GM19351 (cell line): ENCODE measurements at regions not wholly inside any gene's neighbourhood (a gene's known extent, or its start where the extent isn't known, plus 50 kb on each side); places are given as distances from the start of the nearest gene placed in this dataset.

Experiments used
- ATAC-seq: cut with Tn5 transposase; IDR thresholded peaks from one replicate; pipeline ENCODE4 v1.9.1; 2021; ENCODE audit warnings: mild to moderate bottlenecking, moderate library complexity; ENCODE audit not compliant: unreplicated experiment

- no peak for ATAC-seq
Observed at GRCh38 chr4:140316799-140317198, 56.6 kb upstream of the SCOC start.

GRCh38 chr4:140315970-140316369 lies 57.5 kb upstream of the SCOC start:
- no peak for ATAC-seq

- no peak for ATAC-seq
Observed at GRCh38 chr4:140315438-140315837, 58.0 kb upstream of the SCOC start.

- ATAC-seq: no peak
Observed at GRCh38 chr4:140315019-140315418, 58.4 kb upstream of the SCOC start.

GRCh38 chr4:140312100-140312499 lies 61.3 kb upstream of the SCOC start:
- ATAC-seq: no peak

- ATAC-seq: no peak
Observed at GRCh38 chr4:140311257-140311835, 62.1 kb upstream of the SCOC start.

- ATAC-seq: no peak
Observed at GRCh38 chr4:140309124-140309870, 64.1 kb upstream of the SCOC start.

GRCh38 chr4:140308366-140309123 lies 64.9 kb upstream of the SCOC start:
- no peak for ATAC-seq

- no peak for ATAC-seq
Observed at GRCh38 chr4:140305053-140305452, 68.4 kb upstream of the SCOC start.

- no peak for ATAC-seq
Observed at GRCh38 chr4:140304346-140304745, 69.1 kb upstream of the SCOC start.

GRCh38 chr4:140302151-140302859 lies 71.1 kb upstream of the SCOC start:
- no peak for ATAC-seq

GRCh38 chr4:140300271-140300970 lies 73.0 kb upstream of the SCOC start:
- no peak for ATAC-seq

GRCh38 chr4:140298001-140298400 lies 75.4 kb upstream of the SCOC start:
- ATAC-seq: no peak

- ATAC-seq: no peak
Observed at GRCh38 chr4:140297221-140297570, 76.2 kb upstream of the SCOC start.

- ATAC-seq: no peak
Observed at GRCh38 chr4:140296335-140297220, 76.9 kb upstream of the SCOC start.

- no peak for ATAC-seq
Observed at GRCh38 chr4:140293979-140294378, 79.5 kb upstream of the SCOC start.

GRCh38 chr4:140291259-140291658 lies 82.2 kb upstream of the SCOC start:
- ATAC-seq: no peak

GRCh38 chr4:140289486-140289885 lies 84.0 kb upstream of the SCOC start:
- ATAC-seq: no peak

- no peak for ATAC-seq
Observed at GRCh38 chr4:140286456-140286855, 87.0 kb upstream of the SCOC start.

- no peak for ATAC-seq
Observed at GRCh38 chr4:140284456-140284855, 89.0 kb upstream of the SCOC start.
